HEK293 (cell line): ENCODE measurements at regions not wholly inside any gene's neighbourhood (a gene's known extent, or its start where the extent isn't known, plus 50 kb on each side); places are given as distances from the start of the nearest gene placed in this dataset.

Experiments
- YY1 ChIP-seq: fragments of 450-650 bp; formaldehyde crosslinking; IDR thresholded peaks from 2 replicates; pipeline ENCODE4 v1.5.1; 2018; ENCODE audit warnings: missing biosample characterization, missing genetic modification characterization
- ZBTB10 ChIP-seq: fragments of 450-650 bp; formaldehyde crosslinking; IDR thresholded peaks from 2 replicates; pipeline ENCODE4 v1.5.1; 2016; ENCODE audit warnings: missing biosample characterization, missing genetic modification characterization
- ZNF501 ChIP-seq: fragments of 450-650 bp; formaldehyde crosslinking; IDR thresholded peaks from 2 replicates; pipeline ENCODE4 v1.5.1; 2016; ENCODE audit warnings: missing biosample characterization, missing genetic modification characterization
- ZNF548 ChIP-seq: fragments of 450-650 bp; formaldehyde crosslinking; IDR thresholded peaks from 2 replicates; pipeline ENCODE4 v1.5.1; 2016; ENCODE audit warnings: missing biosample characterization, missing genetic modification characterization
- ZNF549 ChIP-seq: fragments of 450-650 bp; IDR thresholded peaks from 2 replicates; pipeline ENCODE4 v1.5.1; 2018; ENCODE audit warnings: missing biosample characterization, missing genetic modification characterization, mild to moderate bottlenecking, inconsistent platforms, moderate library complexity
- TF ChIP-seq, protein P1 (sequence below): fragments of 450-650 bp; formaldehyde crosslinking; IDR thresholded peaks from 2 replicates; pipeline ENCODE4 v1.5.1; 2016; ENCODE audit warnings: missing biosample characterization, missing genetic modification characterization

DNA sequence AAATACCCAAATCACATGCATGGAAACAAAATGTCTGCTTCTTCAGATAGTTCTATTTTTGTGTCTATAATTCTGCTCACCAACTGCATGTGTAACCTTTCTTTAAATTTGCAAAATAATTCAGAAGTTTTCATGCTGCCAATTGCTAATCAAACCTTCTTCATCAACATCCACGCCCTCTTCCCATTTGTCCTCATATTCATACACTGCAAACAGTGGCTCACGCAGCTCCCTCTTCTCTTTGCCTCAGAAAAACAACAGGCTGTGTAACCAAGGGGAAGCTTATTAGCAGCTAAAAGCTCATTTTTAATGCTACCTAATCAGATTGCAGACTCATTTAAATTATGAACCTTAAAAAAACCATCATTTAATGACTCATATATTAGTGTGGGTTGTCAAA lies 555.0 kb upstream of the EPHA7 start:
- no peak for TF ChIP-seq ZNF501 (tag by site-specific recombination)
- TF ChIP-seq YY1 (tag by site-specific recombination) = no peak
- no peak for TF ChIP-seq ZNF549 (tag by site-specific recombination)
- TF ChIP-seq, protein P1, sequence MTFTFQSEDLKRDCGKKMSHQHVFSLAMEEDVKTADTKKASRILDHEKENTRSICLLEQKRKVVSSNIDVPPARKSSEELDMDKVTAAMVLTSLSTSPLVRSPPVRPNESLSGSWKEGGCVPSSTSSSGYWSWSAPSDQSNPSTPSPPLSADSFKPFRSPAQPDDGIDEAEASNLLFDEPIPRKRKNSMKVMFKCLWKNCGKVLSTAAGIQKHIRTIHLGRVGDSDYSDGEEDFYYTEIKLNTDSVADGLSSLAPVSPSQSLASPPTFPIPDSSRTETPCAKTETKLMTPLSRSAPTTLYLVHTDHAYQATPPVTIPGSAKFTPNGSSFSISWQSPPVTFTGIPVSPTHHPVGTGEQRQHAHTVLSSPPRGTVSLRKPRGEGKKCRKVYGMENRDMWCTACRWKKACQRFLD (tag by site-specific recombination) = no peak
- no peak for TF ChIP-seq ZBTB10
- no peak for TF ChIP-seq ZNF548 (tag by site-specific recombination)
